Keratinocyte (primary cell): ENCODE measurements at regions not wholly inside any gene's neighbourhood (a gene's known extent, or its start where the extent isn't known, plus 50 kb on each side); places are given as distances from the start of the nearest gene placed in this dataset.

Experiments used
- DNase-seq: peaks from one replicate; pipeline ENCODE4 v3.0.0-alpha.2; 2011; ENCODE audit warnings: low read depth, missing footprints, low spot score
- FAIRE-seq: peaks from 2 replicates; lab custom pipeline; 2011; peaks lifted over from hg19 to GRCh38; lab: Jason Lieb, UNC
- H2AFZ ChIP-seq: 2 replicates; pipeline ENCODE4 v1.6.0; 2012; ENCODE audit warnings: low read length, control low read depth, inconsistent platforms; ENCODE audit not compliant: control insufficient read depth
- H3K27ac ChIP-seq: 2 replicates; pipeline ENCODE4 v1.5.1; 2011; ENCODE audit warnings: low read length; ENCODE audit not compliant: control insufficient read depth, insufficient read depth
- H3K27me3 ChIP-seq: 3 replicates; pipeline ENCODE4 v1.6.0; 2011; ENCODE audit warnings: low read length; ENCODE audit not compliant: control insufficient read depth, insufficient read depth; ENCODE audit errors: extremely low read depth
- H3K36me3 ChIP-seq, 2 experiments: 2 replicates in 1 of 2; 3 replicates in 1 of 2; pipeline ENCODE4 v1.5.1; 2011; ENCODE audit warnings: low read length in 2 of 2, mild to moderate bottlenecking in 1 of 2; ENCODE audit not compliant: control insufficient read depth in 2 of 2, insufficient read depth in 2 of 2; ENCODE audit errors: extremely low read depth in 1 of 2
- H3K4me1 ChIP-seq: 3 replicates; pipeline ENCODE4 v1.5.1; 2011; ENCODE audit warnings: low read length; ENCODE audit not compliant: control insufficient read depth, insufficient read depth; ENCODE audit errors: extremely low read depth
- H3K4me2 ChIP-seq: 3 replicates; pipeline ENCODE4 v1.6.0; 2011; ENCODE audit warnings: low read depth, low read length; ENCODE audit not compliant: control insufficient read depth, insufficient read depth; ENCODE audit errors: extremely low read depth
- H3K4me3 ChIP-seq, 3 experiments: fragments of 200-600 bp in 1 of 3; sonication (generic) in 1 of 3; 2 replicates in 2 of 3; 3 replicates in 1 of 3; pipeline ENCODE4 v1.5.1; 2011 to 2016; ENCODE audit warnings: low read length in 3 of 3, mild to moderate bottlenecking in 3 of 3, control low read depth in 2 of 3, inconsistent platforms in 1 of 3, low read depth in 1 of 3, mixed read lengths in 1 of 3, mixed run types in 1 of 3, moderate library complexity in 1 of 3; ENCODE audit not compliant: control insufficient read depth in 2 of 3, insufficient read depth in 2 of 3; ENCODE audit errors: extremely low read depth in 1 of 3
- H3K79me2 ChIP-seq: 2 replicates; pipeline ENCODE4 v1.6.0; 2012; ENCODE audit warnings: low read length; ENCODE audit not compliant: control insufficient read depth, insufficient read depth
- H3K9ac ChIP-seq: 3 replicates; pipeline ENCODE4 v1.6.0; 2011; ENCODE audit warnings: low read length; ENCODE audit not compliant: control insufficient read depth, insufficient read depth; ENCODE audit errors: extremely low read depth
- H3K9me1 ChIP-seq: 3 replicates; pipeline ENCODE4 v1.6.0; 2011; ENCODE audit warnings: low read length; ENCODE audit not compliant: control insufficient read depth, insufficient read depth; ENCODE audit errors: extremely low read depth
- H3K9me3 ChIP-seq: 2 replicates; pipeline ENCODE4 v1.5.1; 2012; ENCODE audit warnings: low read depth, low read length; ENCODE audit not compliant: control insufficient read depth
- H4K20me1 ChIP-seq: 3 replicates; pipeline ENCODE4 v1.6.0; 2011; ENCODE audit warnings: low read length; ENCODE audit not compliant: control insufficient read depth, insufficient read depth; ENCODE audit errors: extremely low read depth
- CTCF ChIP-seq, 3 experiments: IDR thresholded peaks in 1 of 3; conservative IDR thresholded peaks in 1 of 3; optimal IDR thresholded peaks in 1 of 3; 2 replicates in 2 of 3; 3 replicates in 1 of 3; pipeline versions ENCODE3 to v1.5.1; 2011; ENCODE audit warnings: low read length in 3 of 3, mild to moderate bottlenecking in 3 of 3, moderate library complexity in 2 of 3, control low read depth in 1 of 3, inconsistent platforms in 1 of 3; ENCODE audit not compliant: insufficient read depth in 2 of 3; ENCODE audit errors: extremely low read depth in 1 of 3
- EZH2 ChIP-seq: IDR thresholded peaks from one replicate; pipeline ENCODE4 v1.6.1; 2012; ENCODE audit warnings: inconsistent platforms, mild to moderate bottlenecking, low read length, moderate library complexity
- dilution Hi-C: fragments of 300-500 bp; cut with MboI; formaldehyde crosslinking; loops from one replicate; pipeline ENCODE4 v1.7.0; 2020; ENCODE audit warnings: low sequenced_read_pairs; ENCODE audit not compliant: extremely low pct_ligation_motif_present

DNA sequence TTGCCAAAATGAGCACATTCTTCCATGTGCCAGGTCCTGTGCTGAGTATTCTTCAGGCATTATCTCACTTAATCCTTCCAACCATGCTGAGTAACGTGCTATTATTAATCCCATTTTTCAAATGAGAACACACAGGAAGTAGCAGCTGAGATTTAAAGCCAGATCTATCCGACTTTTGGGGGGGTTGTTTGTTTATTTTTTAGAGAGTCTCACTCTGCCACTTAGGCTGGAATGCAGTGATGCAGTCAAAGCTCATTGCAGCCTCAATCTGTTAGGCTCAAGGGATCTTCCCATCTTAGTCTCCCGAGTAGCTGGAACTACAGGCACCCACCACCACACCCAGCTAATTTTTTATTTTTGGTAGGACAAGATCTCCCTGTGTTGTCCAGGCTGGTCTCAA is 55.5 kb upstream of the TRIM2 start:
- dilution Hi-C loops, result no loop called here
- peaks cover 32% of the 10 kb centered on the region for H3K4me1 ChIP-seq

DNA sequence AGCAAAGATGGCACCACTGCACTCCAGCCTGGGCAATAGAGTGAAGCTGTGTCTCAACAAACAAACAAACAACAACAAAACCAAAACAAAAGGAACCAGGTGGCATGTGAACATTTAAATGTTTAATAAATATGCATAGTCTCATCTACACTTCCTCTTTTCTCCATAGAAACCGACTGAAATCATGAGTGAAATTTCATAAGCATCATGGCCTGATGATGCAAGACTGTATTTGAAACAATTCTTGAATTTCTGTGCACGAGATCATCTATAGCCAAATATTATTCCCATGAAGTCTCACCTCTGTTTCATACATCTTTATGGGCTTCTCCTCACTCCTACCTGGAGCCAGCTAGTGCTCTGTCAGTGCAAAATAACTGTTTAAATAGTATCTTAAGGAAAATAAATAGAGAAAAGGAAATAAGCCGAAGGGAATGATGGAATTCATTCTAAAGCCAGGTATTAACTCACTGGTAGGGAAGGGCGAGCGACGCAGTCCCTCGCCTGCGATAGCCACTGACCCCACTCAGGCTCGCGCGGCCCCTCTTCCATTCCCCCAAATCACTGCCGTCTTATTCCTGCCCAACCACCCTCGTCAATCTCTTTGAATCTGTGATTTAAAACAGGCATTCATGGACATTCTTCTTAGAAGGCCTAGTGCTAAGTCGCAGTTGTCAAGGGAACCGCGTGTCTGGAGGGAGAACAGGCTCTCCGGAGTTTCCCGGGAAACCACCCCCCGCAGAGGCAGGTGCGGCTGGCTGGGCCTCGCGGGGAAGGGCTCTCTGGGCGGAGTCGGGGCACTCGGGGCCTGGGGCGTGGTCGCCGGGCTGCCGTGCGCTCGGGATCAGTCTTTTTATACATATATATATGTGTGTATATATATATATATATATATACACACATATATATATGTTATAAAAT is 52.4 kb upstream of the TRIM2 start:
- H2AFZ ChIP-seq, result no peak overlapping the region
- H3K27me3 ChIP-seq, result peaks cover 19% of the 10 kb centered on the region
- H3K27ac ChIP-seq, result no peak overlapping the region
- no peak for DNase-seq
- TF ChIP-seq CTCF (optimal IDR thresholded peaks at IDR 0.05 in 1 of 3, IDR thresholded peaks at IDR 0.05 in 1 of 3, conservative IDR thresholded peaks at IDR 0.05 in 1 of 3; ENCODE audit: extremely low read depth in 1 of 3, insufficient read depth in 2 of 3, low read length in 3 of 3) (no peak), EZH2 (no peak)
- peak overlapping the region; percentile 98 for H3K4me2 ChIP-seq
- no peaks in the 10 kb centered on the region for H4K20me1 ChIP-seq
- H3K9me3 ChIP-seq, result no peaks in the 10 kb centered on the region
- H3K9ac ChIP-seq, result no peak overlapping the region
- no peak overlapping the region for H3K4me3 ChIP-seq
- dilution Hi-C loops, result no loop called here
- peaks cover 21% of the 10 kb centered on the region for H3K4me1 ChIP-seq
- H3K9me1 ChIP-seq, result no peaks in the 10 kb centered on the region
- H3K36me3 ChIP-seq, result no peaks in the 10 kb centered on the region
- FAIRE-seq, result no peak
- H3K79me2 ChIP-seq, result no peaks in the 10 kb centered on the region

More for the DNA sequence above, 55.5 kb upstream of the TRIM2 start:
- no peaks in the 10 kb centered on the region for H3K9me1 ChIP-seq
- DNase-seq (no peak), FAIRE-seq (no peak)
- no peak overlapping the region for H2AFZ ChIP-seq
- no peak overlapping the region for H3K4me3 ChIP-seq
- no peaks in the 10 kb centered on the region for H3K79me2 ChIP-seq
- H3K9me3 ChIP-seq, result no peaks in the 10 kb centered on the region
- TF ChIP-seq EZH2 (no peak), CTCF (optimal IDR thresholded peaks at IDR 0.05 in 1 of 3, IDR thresholded peaks at IDR 0.05 in 1 of 3, conservative IDR thresholded peaks at IDR 0.05 in 1 of 3; ENCODE audit: extremely low read depth in 1 of 3, insufficient read depth in 2 of 3, low read length in 3 of 3) (no peak)
- no peak overlapping the region for H3K27ac ChIP-seq
- H3K27me3 ChIP-seq, result peaks cover 10% of the 10 kb centered on the region
- H3K4me2 ChIP-seq, result no peak overlapping the region
- H3K36me3 ChIP-seq, result no peaks in the 10 kb centered on the region
- H4K20me1 ChIP-seq, result no peaks in the 10 kb centered on the region
- H3K9ac ChIP-seq, result no peak overlapping the region
